Osteoblast (primary cell): ENCODE measurements at regions not wholly inside any gene's neighbourhood (a gene's known extent, or its start where the extent isn't known, plus 50 kb on each side); places are given as distances from the start of the nearest gene placed in this dataset.

Experiments
- DNase-seq: peaks from one replicate; pipeline ENCODE4 v3.0.0; 2011; ENCODE audit warnings: low spot score, mixed read lengths; ENCODE audit not compliant: insufficient read length; ENCODE audit errors: missing footprints
- H2AFZ ChIP-seq: 2 replicates; pipeline ENCODE4 v1.6.0; 2011; ENCODE audit warnings: mild to moderate bottlenecking, low read length
- H3K27ac ChIP-seq: 2 replicates; pipeline ENCODE4 v1.5.1; 2011; ENCODE audit warnings: mild to moderate bottlenecking, low read depth, low read length, moderate library complexity
- H3K27me3 ChIP-seq: 2 replicates; pipeline ENCODE4 v1.6.0; 2012; ENCODE audit warnings: mild to moderate bottlenecking, control low read depth, inconsistent platforms, low read length, moderate library complexity; ENCODE audit not compliant: insufficient read depth
- H3K36me3 ChIP-seq: 2 replicates; pipeline ENCODE4 v1.5.1; 2011; ENCODE audit warnings: mild to moderate bottlenecking, low read length, control low read depth, moderate library complexity; ENCODE audit not compliant: insufficient read depth
- H3K4me1 ChIP-seq: 2 replicates; pipeline ENCODE4 v1.5.1; 2011; ENCODE audit warnings: mild to moderate bottlenecking, low read length, control low read depth, moderate library complexity; ENCODE audit not compliant: insufficient read depth
- H3K4me2 ChIP-seq: 2 replicates; pipeline ENCODE4 v1.6.0; 2011; ENCODE audit warnings: mild to moderate bottlenecking, low read length; ENCODE audit not compliant: insufficient read depth
- H3K4me3 ChIP-seq: fragments of 200-600 bp; sonication (generic); 3 replicates; pipeline ENCODE4 v1.5.1; 2012; ENCODE audit warnings: mild to moderate bottlenecking, low read length, inconsistent platforms; ENCODE audit not compliant: insufficient read depth
- H3K79me2 ChIP-seq: 2 replicates; pipeline ENCODE4 v1.6.0; 2012; ENCODE audit warnings: mild to moderate bottlenecking, low read length, control low read depth, inconsistent platforms; ENCODE audit not compliant: insufficient read depth
- H3K9me3 ChIP-seq: 2 replicates; pipeline ENCODE4 v1.5.1; 2011; ENCODE audit warnings: low read depth, low read length, control low read depth
- H4K20me1 ChIP-seq: 2 replicates; pipeline ENCODE4 v1.6.0; 2012; ENCODE audit warnings: mild to moderate bottlenecking, low read length, control low read depth; ENCODE audit not compliant: insufficient read depth
- CTCF ChIP-seq: IDR thresholded peaks from 2 replicates; pipeline ENCODE4 v1.5.1; 2011; ENCODE audit warnings: mild to moderate bottlenecking, low read depth, low read length, moderate library complexity; ENCODE audit errors: extremely low read depth

GRCh38 chr4:17322514-17322913, 189.4 kb downstream of the QDPR start:
- Histone ChIP-seq H3K27me3 (no peaks in the 10 kb centered on the region), H3K36me3 (no peaks in the 10 kb centered on the region), H3K4me1 (peaks cover 12% of the 10 kb centered on the region), H3K4me3 (no peak overlapping the region), H3K27ac (no peak overlapping the region), H4K20me1 (no peaks in the 10 kb centered on the region), H2AFZ (no peak overlapping the region), H3K79me2 (no peaks in the 10 kb centered on the region), H3K4me2 (no peak overlapping the region), H3K9me3 (no peaks in the 10 kb centered on the region)
- TF ChIP-seq CTCF = no peak
- no peak for DNase-seq

- Histone ChIP-seq H4K20me1 (no peaks in the 10 kb centered on the region), H3K27ac (no peak overlapping the region), H3K4me2 (no peak overlapping the region), H3K36me3 (no peaks in the 10 kb centered on the region), H3K4me1 (peaks cover 23% of the 10 kb centered on the region), H3K9me3 (no peaks in the 10 kb centered on the region), H3K79me2 (no peaks in the 10 kb centered on the region), H3K4me3 (no peak overlapping the region), H3K27me3 (no peaks in the 10 kb centered on the region), H2AFZ (no peak overlapping the region)
- TF ChIP-seq CTCF = no peak
- DNase-seq = no peak
Observed at GRCh38 chr4:17320046-17320445, 191.8 kb downstream of the QDPR start.

- Histone ChIP-seq H2AFZ (no peak overlapping the region), H3K27me3 (no peaks in the 10 kb centered on the region), H3K36me3 (no peaks in the 10 kb centered on the region), H3K4me2 (no peak overlapping the region), H4K20me1 (no peaks in the 10 kb centered on the region), H3K9me3 (no peaks in the 10 kb centered on the region), H3K4me1 (peaks cover 11% of the 10 kb centered on the region), H3K79me2 (no peaks in the 10 kb centered on the region), H3K4me3 (no peak overlapping the region), H3K27ac (no peak overlapping the region)
- no peak for TF ChIP-seq CTCF
- no peak for DNase-seq
Observed at GRCh38 chr4:17317526-17317925, 194.4 kb downstream of the QDPR start.

- Histone ChIP-seq H2AFZ (peak overlapping the region; percentile 36), H3K4me2 (peak overlapping the region; percentile 29)
Observed at GRCh38 chr4:17316566-17316965, 195.3 kb downstream of the QDPR start.

More at GRCh38 chr4:17316566-17316965, 195.3 kb downstream of the QDPR start:
- Histone ChIP-seq H3K4me3 (no peak overlapping the region), H3K9me3 (no peaks in the 10 kb centered on the region), H3K27me3 (no peaks in the 10 kb centered on the region), H3K4me1 (peaks cover 11% of the 10 kb centered on the region), H3K36me3 (no peaks in the 10 kb centered on the region), H3K79me2 (no peaks in the 10 kb centered on the region), H4K20me1 (no peaks in the 10 kb centered on the region), H3K27ac (no peak overlapping the region)
- no peak for TF ChIP-seq CTCF
- no peak for DNase-seq
